GM12878 (cell line): ENCODE measurements at regions not wholly inside any gene's neighbourhood (a gene's known extent, or its start where the extent isn't known, plus 50 kb on each side); places are given as distances from the start of the nearest gene placed in this dataset.

Experiments
- ATAC-seq: fragments of 200-7000 bp; cut with Tn5 transposase; 3 replicates; pipeline ENCODE4 v1.9.1; 2020; ENCODE audit warnings: mild to moderate bottlenecking, moderate library complexity
- BruUV-seq: library from RNA; stranded (reverse); fragments of 400-500 nt; replicated peaks from 2 replicates; lab custom pipeline; 2021; lab: Mats Ljungman, UMichigan
- CTCF ChIA-PET: fragments of 300-600 bp; sonication (Branson Sonifier 250); formaldehyde crosslinking; extraction: SDS; loops from one replicate; lab custom pipeline; 2021; ENCODE audit warnings: inconsistent platforms; lab: Yijun Ruan, JAX
- POLR2A ChIA-PET: fragments of 350-600 bp; formaldehyde crosslinking; extraction: SDS; loops from one replicate; lab custom pipeline; 2021; ENCODE audit warnings: inconsistent platforms; lab: Charles Lee
- RAD21 ChIA-PET: fragments of 300-600 bp; sonication (Branson Sonifier 250); formaldehyde crosslinking; loops from one replicate; lab custom pipeline; 2023; ENCODE audit warnings: antibody characterized with exemption; ENCODE audit not compliant: unreplicated experiment; lab: Charles Lee
- SMC1A ChIA-PET: fragments of 300-600 bp; sonication (Branson Sonifier 250); formaldehyde crosslinking; loops from one replicate; lab custom pipeline; 2023; ENCODE audit not compliant: unreplicated experiment, uncharacterized antibody; lab: Charles Lee
- DNase-seq: peaks from one replicate; pipeline ENCODE4 v3.0.0-alpha.2; 2011; ENCODE audit warnings: low read depth, low spot score
- FAIRE-seq: peaks from 3 replicates; lab custom pipeline; 2011; peaks lifted over from hg19 to GRCh38; lab: Jason Lieb, UNC
- H2AFZ ChIP-seq: 2 replicates; pipeline ENCODE4 v1.6.0; 2011; ENCODE audit warnings: low read depth, low read length, control low read depth; ENCODE audit not compliant: control insufficient read depth
- H3K27ac ChIP-seq: 2 replicates; pipeline ENCODE4 v1.5.1; 2011; ENCODE audit warnings: control low read depth; ENCODE audit not compliant: control insufficient read depth, insufficient read depth
- H3K27me3 ChIP-seq, 2 experiments: replicated peaks in 1 of 2; 2 replicates each; pipeline versions ENCODE4 v1.6.0 to v1.6.1; 2011; ENCODE audit warnings: low read length in 1 of 2; ENCODE audit not compliant: control insufficient read depth in 2 of 2, insufficient read depth in 2 of 2
- H3K36me3 ChIP-seq, 2 experiments: 2 replicates each; pipeline ENCODE4 v1.5.1; 2011; ENCODE audit warnings: low read length in 1 of 2; ENCODE audit not compliant: control insufficient read depth in 2 of 2, insufficient read depth in 2 of 2
- H3K4me1 ChIP-seq: 2 replicates; pipeline ENCODE4 v1.6.1; 2011; ENCODE audit warnings: mild to moderate bottlenecking, low read length, moderate library complexity, mixed read lengths; ENCODE audit not compliant: control insufficient read depth, insufficient read depth
- H3K4me2 ChIP-seq: 2 replicates; pipeline ENCODE4 v1.6.0; 2011; ENCODE audit warnings: control low read depth; ENCODE audit not compliant: control insufficient read depth, insufficient read depth
- H3K4me3 ChIP-seq: fragments of 200-600 bp; sonication (generic); 2 replicates; pipeline ENCODE4 v1.5.1; 2016
- H3K79me2 ChIP-seq: 2 replicates; pipeline ENCODE4 v1.6.0; 2011; ENCODE audit warnings: low read length; ENCODE audit not compliant: control insufficient read depth, insufficient read depth
- H3K9ac ChIP-seq: 2 replicates; pipeline ENCODE4 v1.8.0; 2011; ENCODE audit warnings: low read length, control low read depth, mixed read lengths; ENCODE audit not compliant: control insufficient read depth, insufficient read depth
- H3K9me3 ChIP-seq: replicated peaks from 3 replicates; pipeline ENCODE4 v1.5.1; 2011; ENCODE audit warnings: mild to moderate bottlenecking, low read length; ENCODE audit not compliant: control insufficient read depth, insufficient read depth
- H4K20me1 ChIP-seq: 2 replicates; pipeline ENCODE4 v1.6.0; 2011; ENCODE audit not compliant: control insufficient read depth, insufficient read depth
- BCLAF1 ChIP-seq: fragments of 450-650 bp; IDR thresholded peaks from 2 replicates; pipeline ENCODE4 v1.6.1; 2017; ENCODE audit warnings: antibody characterized with exemption, mild to moderate bottlenecking, moderate library complexity
- ELK1 ChIP-seq: IDR thresholded peaks from 2 replicates; pipeline ENCODE4 v1.6.1; 2012; ENCODE audit warnings: low read depth, low read length, improper control_type of control experiment
- ESRRA ChIP-seq: IDR thresholded peaks from 2 replicates; pipeline ENCODE4 v1.6.1; 2012; ENCODE audit warnings: mild to moderate bottlenecking, low read length, improper control_type of control experiment
- MAX ChIP-seq: IDR thresholded peaks from 2 replicates; pipeline ENCODE4 v1.6.1; 2012; ENCODE audit warnings: low read depth, low read length, improper control_type of control experiment
- MYB ChIP-seq: fragments of 150-350 bp; IDR thresholded peaks from 2 replicates; pipeline ENCODE4 v1.6.1; 2014; ENCODE audit warnings: mild to moderate bottlenecking, low read depth, low read length, borderline replicate concordance
- NFYB ChIP-seq: IDR thresholded peaks from 2 replicates; pipeline ENCODE4 v1.6.1; 2011; ENCODE audit warnings: low read depth, mild to moderate bottlenecking, low read length, improper control_type of control experiment, moderate library complexity; ENCODE audit not compliant: insufficient read depth
- PAX8 ChIP-seq: fragments of 450-650 bp; IDR thresholded peaks from 2 replicates; pipeline ENCODE4 v1.6.1; 2017; ENCODE audit warnings: mild to moderate bottlenecking, moderate library complexity
- RBBP5 ChIP-seq: fragments of 200-600 bp; sonication (generic); conservative IDR thresholded peaks from 2 replicates; pipeline ENCODE4 v1.6.1; 2016
- REST ChIP-seq: IDR thresholded peaks from 2 replicates; pipeline ENCODE4 v1.6.1; 2012; ENCODE audit warnings: mild to moderate bottlenecking, low read depth, low read length
- SKIL ChIP-seq: fragments of 450-650 bp; IDR thresholded peaks from 2 replicates; pipeline ENCODE4 v1.6.1; 2017; ENCODE audit warnings: mild to moderate bottlenecking, low read depth, inconsistent platforms; ENCODE audit not compliant: poor library complexity, severe bottlenecking
- TAF1 ChIP-seq: IDR thresholded peaks from 2 replicates; pipeline ENCODE4 v1.6.1; 2011; ENCODE audit warnings: mild to moderate bottlenecking, low read depth, low read length, borderline replicate concordance
- TCF3 ChIP-seq: IDR thresholded peaks from 2 replicates; pipeline ENCODE4 v1.6.1; 2012; ENCODE audit warnings: low read depth, mild to moderate bottlenecking, low read length, borderline replicate concordance; ENCODE audit not compliant: insufficient read depth
- ZBED1 ChIP-seq: IDR thresholded peaks from 2 replicates; pipeline ENCODE4 v1.6.1; 2016; ENCODE audit warnings: borderline replicate concordance
- ZNF384 ChIP-seq: IDR thresholded peaks from 2 replicates; pipeline ENCODE4 v1.6.1; 2012; ENCODE audit warnings: low read depth, mild to moderate bottlenecking, low read length, improper control_type of control experiment, borderline replicate concordance
- WGBS: methylation state at CpG from one replicate; pipeline ENCODE4 v1.1.6; 2016; ENCODE audit warnings: low lambda C conversion rate; ENCODE audit not compliant: insufficient replicate concordance, insufficient coverage; ENCODE audit errors: missing lambda C conversion rate; 5-methylcytosine and 5-hydroxymethylcytosine counted together
- in situ Hi-C: fragments of 300-500 bp; cut with MboI; formaldehyde crosslinking; loops from 9 replicates; pipeline ENCODE4 v1.14.3; 2018; ENCODE audit warnings: mixed read lengths
- intact Hi-C: fragments of 100-400 bp; cut with micrococcal nuclease; formaldehyde crosslinking; loops from one replicate; pipeline ENCODE4 v1.14.2; 2022; ENCODE audit not compliant: unreplicated experiment

GRCh38 chr4:78695910-78696309 is 80.2 kb upstream of the BMP2K start:
- Histone ChIP-seq H4K20me1 (no peaks in the 10 kb centered on the region), H3K4me2 (no peak overlapping the region), H3K9ac (no peak overlapping the region), H3K79me2 (no peaks in the 10 kb centered on the region), H2AFZ (no peak overlapping the region), H3K9me3 (no peaks in the 10 kb centered on the region), H3K27ac (no peak overlapping the region), H3K4me3 (no peak overlapping the region), H3K4me1 (0 out of 2 replicates have a peak, but pooled peaks cover 5% of the 10 kb centered on the region), H3K36me3 (no peaks in the 10 kb centered on the region), H3K27me3 (no peaks in the 10 kb centered on the region)
- BruUV-seq: no TSS peak
- no peak for ATAC-seq
- POLR2A ChIA-PET: no interaction called here
- no peak for FAIRE-seq
- in situ Hi-C loops (no loop called here), intact Hi-C loops (no loop called here)
- RAD21 ChIA-PET: interaction anchor here (1.0 kb wide), 1 partner anchor 9 kb away, joined by 3 read pairs; no protein-coding TSS in a partner anchor
- SMC1A ChIA-PET: interaction anchor here (1.0 to 2.1 kb wide), 7 partner anchors 9 to 71 kb away, joined by 3 to 12 read pairs (median 6); no protein-coding TSS in a partner anchor
- 55% methylated on average over 1 of the region's 1 CpG for WGBS
- CTCF ChIA-PET: interaction anchor here (0.5 to 2.1 kb wide), 3 partner anchors 10 to 83 kb away, joined by 3 to 6 read pairs (median 3); no protein-coding TSS in a partner anchor
- DNase-seq: no peak
- TF ChIP-seq TAF1 (no peak), NFYB (no peak), TCF3 (no peak), ZNF384 (no peak), ESRRA (no peak), BCLAF1 (no peak), SKIL (no peak), REST (no peak), ZBED1 (no peak), PAX8 (no peak), MYB (no peak), ELK1 (no peak), MAX (no peak), RBBP5 (no peak)
